ENCODE measurements at regions not wholly inside any gene's neighbourhood (a gene's known extent, or its start where the extent isn't known, plus 50 kb on each side); places are given as distances from the start of the nearest gene placed in this dataset.

GRCh38 chr6:113143206-113143605 is 713.9 kb upstream of the MARCKS start:
- no peak overlapping the region for H3K27ac ChIP-seq (ENCODE audit: low read depth, low read length)
- 93 to 96% (median 96%) methylated on average over 3 of the region's 3 CpGs for WGBS, 3 donors

GRCh38 chr6:113144117-113144516 is 713.0 kb upstream of the MARCKS start:
- 80 to 96% (median 90%) methylated on average over 3 of the region's 3 CpGs for WGBS, 3 donors

GRCh38 chr6:113146878-113147277 is 710.3 kb upstream of the MARCKS start:
- H3K27ac ChIP-seq (ENCODE audit: low read depth, low read length): no peak overlapping the region
- WGBS, 3 donors: 86 to 92% (median 91%) methylated on average over 1 of the region's 1 CpG

More at GRCh38 chr6:113144117-113144516, 713.0 kb upstream of the MARCKS start:
- H3K27ac ChIP-seq (ENCODE audit: low read depth, low read length): no peak overlapping the region

GRCh38 chr6:113147544-113147943 is 709.6 kb upstream of the MARCKS start:
- WGBS, 3 donors: 95 to 100% (median 99%) methylated on average over 2 of the region's 2 CpGs

GRCh38 chr6:113148566-113148965 is 708.6 kb upstream of the MARCKS start:
- H3K27ac ChIP-seq (ENCODE audit: low read depth, low read length): no peak overlapping the region

More at GRCh38 chr6:113147544-113147943, 709.6 kb upstream of the MARCKS start:
- no peak overlapping the region for H3K27ac ChIP-seq (ENCODE audit: low read depth, low read length)

GRCh38 chr6:113149511-113149910 is 707.6 kb upstream of the MARCKS start:
- WGBS, 3 donors: 83 to 89% (median 83%) methylated on average over 1 of the region's 1 CpG

GRCh38 chr6:113160306-113161017 is 696.7 kb upstream of the MARCKS start:
- H3K27ac ChIP-seq (ENCODE audit: low read depth, low read length): no peak overlapping the region
- 62 to 72% (median 69%) methylated on average over 5 of the region's 5 CpGs for WGBS, 3 donors

More at GRCh38 chr6:113149511-113149910, 707.6 kb upstream of the MARCKS start:
- H3K27ac ChIP-seq (ENCODE audit: low read depth, low read length): no peak overlapping the region

GRCh38 chr6:113161018-113161315 is 696.2 kb upstream of the MARCKS start:
- H3K27ac ChIP-seq (ENCODE audit: low read depth, low read length): no peak overlapping the region
- 76 to 88% (median 87%) methylated on average over 1 of the region's 1 CpG for WGBS, 3 donors

GRCh38 chr6:113162739-113163138 is 694.4 kb upstream of the MARCKS start:
- WGBS, 3 donors: 96 to 100% (median 99%) methylated on average over 1 of the region's 1 CpG
- H3K27ac ChIP-seq (ENCODE audit: low read depth, low read length): no peak overlapping the region

- WGBS, 3 donors: 89 to 93% (median 91%) methylated on average over 1 of the region's 1 CpG
- no peak overlapping the region for H3K27ac ChIP-seq (ENCODE audit: low read depth, low read length)
These were observed 689.1 kb upstream of the MARCKS start for GRCh38 chr6:113168057-113168456.

GRCh38 chr6:113169484-113169883 is 687.7 kb upstream of the MARCKS start:
- no peak overlapping the region for H3K27ac ChIP-seq (ENCODE audit: low read depth, low read length)
- 90 to 97% (median 96%) methylated on average over 1 of the region's 1 CpG for WGBS, 3 donors

- H3K27ac ChIP-seq (ENCODE audit: low read depth, low read length): no peak overlapping the region
- 97 to 100% (median 100%) methylated on average over 1 of the region's 1 CpG for WGBS, 3 donors
These were observed 686.7 kb upstream of the MARCKS start for GRCh38 chr6:113170454-113170853.

- WGBS, 3 donors: 44 to 76% (median 75%) methylated on average over 3 of the region's 3 CpGs
These were observed 685.3 kb upstream of the MARCKS start for GRCh38 chr6:113171882-113172281.

GRCh38 chr6:113172531-113172966 is 684.6 kb upstream of the MARCKS start:
- no peak overlapping the region for H3K27ac ChIP-seq (ENCODE audit: low read depth, low read length)
- WGBS, 3 donors: 25 to 56% (median 52%) methylated on average over 2 of the region's 2 CpGs

More at GRCh38 chr6:113171882-113172281, 685.3 kb upstream of the MARCKS start:
- no peak overlapping the region for H3K27ac ChIP-seq (ENCODE audit: low read depth, low read length)

- no peak overlapping the region for H3K27ac ChIP-seq (ENCODE audit: low read depth, low read length)
These were observed 678.8 kb upstream of the MARCKS start for GRCh38 chr6:113178349-113178748.

GRCh38 chr6:113181164-113181563 is 676.0 kb upstream of the MARCKS start:
- WGBS, 3 donors: 90 to 96% (median 91%) methylated on average over 3 of the region's 3 CpGs
- H3K27ac ChIP-seq (ENCODE audit: low read depth, low read length): no peak overlapping the region

- 67 to 88% (median 69%) methylated on average over 3 of the region's 3 CpGs for WGBS, 3 donors
- no peak overlapping the region for H3K27ac ChIP-seq (ENCODE audit: low read depth, low read length)
These were observed 674.6 kb upstream of the MARCKS start for GRCh38 chr6:113182370-113183141.

- H3K27ac ChIP-seq (ENCODE audit: low read depth, low read length): no peak overlapping the region
- WGBS, 3 donors: 80 to 92% (median 87%) methylated on average over 3 of the region's 3 CpGs
These were observed 672.9 kb upstream of the MARCKS start for GRCh38 chr6:113184291-113184690.

- no peak overlapping the region for H3K27ac ChIP-seq (ENCODE audit: low read depth, low read length)
- WGBS, 3 donors: 60 to 77% (median 71%) methylated on average over 2 of the region's 2 CpGs
These were observed 672.4 kb upstream of the MARCKS start for GRCh38 chr6:113184736-113185135.

GRCh38 chr6:113185299-113185698 is 671.8 kb upstream of the MARCKS start:
- no peak overlapping the region for H3K27ac ChIP-seq (ENCODE audit: low read depth, low read length)

Data from adipose tissue (tissue), 3 donors.